Right cardiac atrium (tissue), 5 donors: ENCODE measurements at regions not wholly inside any gene's neighbourhood (a gene's known extent, or its start where the extent isn't known, plus 50 kb on each side); places are given as distances from the start of the nearest gene placed in this dataset.

Experiments
- ATAC-seq, 2 donors: fragments of 200-7000 bp; cut with Tn5 transposase; one replicate each; pipeline versions ENCODE4 v1.8.0 to v1.9.1; 2020; ENCODE audit warnings: moderate library complexity in 2 of 2, mild to moderate bottlenecking in 1 of 2
- DNase-seq, 3 donors: peaks; one replicate each; pipeline ENCODE4 v3.0.0-alpha.2; 2020
- H3K27ac ChIP-seq: one replicate; pipeline ENCODE4 v1.5.1; 2013; ENCODE audit warnings: mild to moderate bottlenecking, low read length, control low read depth, moderate library complexity
- H3K27me3 ChIP-seq: one replicate; pipeline ENCODE4 v1.6.1; 2013; ENCODE audit not compliant: control insufficient read depth, insufficient read depth
- H3K4me1 ChIP-seq: one replicate; pipeline ENCODE4 v1.6.1; 2013; ENCODE audit warnings: low read length; ENCODE audit not compliant: control insufficient read depth, insufficient read depth
- H3K4me3 ChIP-seq: one replicate; pipeline ENCODE4 v1.5.1; 2013; ENCODE audit warnings: low read length, control low read depth
- H3K9me3 ChIP-seq: one replicate; pipeline ENCODE4 v1.6.1; 2013; ENCODE audit warnings: low read length; ENCODE audit not compliant: control insufficient read depth
- WGBS: extraction: QIAGEN DNeasy Blood & Tissue Kit; methylation state at CpG from one replicate; pipeline ENCODE4 v1.1.7; 2013; 5-methylcytosine and 5-hydroxymethylcytosine counted together
- intact Hi-C, 4 donors: fragments of 100-400 bp; cut with DNase I; formaldehyde crosslinking; loops; one replicate each; pipeline versions ENCODE4 v1.11.0 to v1.14.0; 2022 to 2023
- donor health status: healthy with polysubstance abuse.
- donor health status: DM: no; HTN: yes; CAD: no.
- donor health status: DM: no; HTN: no; CAD: no.
- donor health status: DM: no; HTN: yes; CAD: no; lungs with severe emphysema.
- donor health status: DM: yes; HTN: yes; CAD: no.

GRCh38 chr7:45350896-45351295 lies 193.3 kb downstream of the RAMP3 start:
- Histone ChIP-seq H3K27me3 (no peaks in the 10 kb centered on the region), H3K4me1 (no peaks in the 10 kb centered on the region), H3K9me3 (no peaks in the 10 kb centered on the region), H3K4me3 (no peak overlapping the region), H3K27ac (no peak overlapping the region)
- WGBS, result 80% methylated on average over 3 of the region's 3 CpGs
- intact Hi-C loops, result no loop called here
- ATAC-seq, result no peak
- DNase-seq, result no peak

DNA sequence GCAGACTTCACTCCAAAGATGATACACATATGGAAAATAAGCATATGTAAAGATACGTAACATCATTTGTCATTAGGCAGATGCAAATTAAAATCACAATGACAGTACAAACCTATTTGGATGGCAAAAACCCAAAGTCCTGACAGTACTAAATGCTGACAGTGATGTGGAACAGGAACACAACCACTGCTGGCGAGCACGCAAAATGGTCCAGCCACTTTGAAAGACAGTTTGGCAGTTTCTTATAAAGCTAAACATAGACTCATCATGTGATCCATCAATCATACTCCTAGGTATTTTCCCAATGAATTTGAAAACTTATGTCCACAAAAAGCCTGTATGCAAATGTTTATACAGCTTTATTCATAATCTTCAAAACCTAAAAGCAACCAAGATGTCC lies 200.7 kb downstream of the RAMP3 start:
- no peaks in the 10 kb centered on the region for H3K9me3 ChIP-seq
- H3K4me3 ChIP-seq, result no peak overlapping the region
- ATAC-seq (no peak), DNase-seq (no peak)
- H3K4me1 ChIP-seq, result no peaks in the 10 kb centered on the region
- WGBS, result 79% methylated on average over 3 of the region's 3 CpGs
- no peaks in the 10 kb centered on the region for H3K27me3 ChIP-seq
- no peak overlapping the region for H3K27ac ChIP-seq
- intact Hi-C loops, result no loop called here

DNA sequence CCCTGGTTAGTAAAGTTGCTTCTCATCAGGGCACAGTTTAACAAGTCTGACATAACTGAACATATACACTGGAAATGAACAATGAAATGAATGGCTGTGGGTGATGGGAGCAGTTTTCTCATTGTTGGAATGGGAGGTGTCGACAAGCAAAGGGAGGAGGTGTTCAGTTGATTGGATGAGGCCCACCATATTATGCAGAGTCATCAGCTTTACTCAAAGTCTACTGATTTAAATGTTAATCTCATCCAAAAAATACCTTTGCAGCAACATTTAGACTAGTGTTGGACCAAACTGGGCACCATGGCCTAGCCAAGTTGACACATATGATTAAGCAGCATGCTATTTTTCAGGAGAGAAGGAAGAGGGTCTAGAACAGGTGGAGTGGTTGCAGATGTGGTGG lies 201.7 kb downstream of the RAMP3 start:
- 79% methylated on average over 1 of the region's 1 CpG for WGBS
- no peak for ATAC-seq
- intact Hi-C loops, result no loop called here
- no peak overlapping the region for H3K4me3 ChIP-seq
- no peaks in the 10 kb centered on the region for H3K9me3 ChIP-seq
- H3K27ac ChIP-seq, result no peak overlapping the region
- H3K4me1 ChIP-seq, result no peaks in the 10 kb centered on the region
- no peaks in the 10 kb centered on the region for H3K27me3 ChIP-seq
- DNase-seq, result no peak

GRCh38 chr7:45359776-45360175 lies 202.2 kb downstream of the RAMP3 start:
- 89% methylated on average over 4 of the region's 4 CpGs for WGBS
- DNase-seq, result no peak
- no peaks in the 10 kb centered on the region for H3K9me3 ChIP-seq
- H3K27me3 ChIP-seq, result no peaks in the 10 kb centered on the region
- H3K27ac ChIP-seq, result no peak overlapping the region
- no peaks in the 10 kb centered on the region for H3K4me1 ChIP-seq
- intact Hi-C loops, result no loop called here
- ATAC-seq, result no peak
- no peak overlapping the region for H3K4me3 ChIP-seq

DNA sequence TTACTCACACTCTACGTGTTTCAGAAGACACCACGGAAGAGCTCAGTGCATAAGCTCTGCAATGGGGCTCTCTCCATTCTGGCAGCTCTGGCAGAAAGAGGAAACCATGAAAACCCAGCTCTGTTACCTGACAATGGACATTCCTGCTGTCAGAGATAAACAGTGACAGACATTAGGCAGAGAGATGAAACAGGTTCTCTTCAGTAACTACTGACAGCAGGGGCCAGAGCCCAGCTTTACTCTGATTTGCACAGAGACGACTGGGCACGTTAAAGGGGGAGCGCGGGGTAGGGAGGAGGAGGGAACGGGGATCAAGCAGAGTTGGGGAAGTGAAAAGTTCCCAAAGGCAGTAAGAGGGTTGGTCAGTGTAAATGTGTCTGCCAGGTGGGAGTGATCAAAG lies 206.1 kb downstream of the RAMP3 start:
- Histone ChIP-seq H3K4me1 (no peaks in the 10 kb centered on the region), H3K27me3 (no peaks in the 10 kb centered on the region), H3K27ac (no peak overlapping the region), H3K9me3 (no peaks in the 10 kb centered on the region), H3K4me3 (no peak overlapping the region)
- intact Hi-C loops, result no loop called here
- WGBS, result 32% methylated on average over 7 of the region's 7 CpGs
- DNase-seq, result no peak
- ATAC-seq, result no peak

DNA sequence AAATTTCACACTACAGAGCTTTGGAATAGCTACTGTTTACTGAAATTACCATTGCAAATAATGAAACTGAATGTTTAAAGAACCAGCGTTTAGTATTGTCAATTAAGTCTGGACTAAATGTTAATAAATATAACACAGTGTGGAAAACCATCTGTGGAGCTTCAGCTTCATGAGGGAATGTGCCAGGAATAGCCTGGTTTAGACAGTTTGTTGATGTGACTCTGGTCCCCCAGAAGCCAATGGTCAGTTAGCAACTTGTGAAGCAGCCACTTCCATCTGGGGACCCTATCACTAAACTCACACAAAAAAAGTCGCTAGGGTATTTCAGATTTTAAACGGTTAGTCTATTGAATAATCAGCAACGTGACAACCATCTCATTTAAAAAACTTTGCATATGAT lies 207.8 kb downstream of the RAMP3 start:
- Histone ChIP-seq H3K9me3 (no peaks in the 10 kb centered on the region), H3K4me1 (no peaks in the 10 kb centered on the region), H3K27ac (no peak overlapping the region), H3K27me3 (no peaks in the 10 kb centered on the region), H3K4me3 (no peak overlapping the region)
- intact Hi-C loops, result no loop called here
- no peak for ATAC-seq
- DNase-seq, result no peak
- 79% methylated on average over 4 of the region's 4 CpGs for WGBS

GRCh38 chr7:45366475-45366874 lies 207.7 kb upstream of the ADCY1 start:
- DNase-seq (no peak), ATAC-seq (no peak)
- no peaks in the 10 kb centered on the region for H3K27me3 ChIP-seq
- H3K27ac ChIP-seq, result no peak overlapping the region
- 79% methylated on average over 3 of the region's 3 CpGs for WGBS
- H3K9me3 ChIP-seq, result no peaks in the 10 kb centered on the region
- H3K4me3 ChIP-seq, result no peak overlapping the region
- intact Hi-C loops, result no loop called here
- H3K4me1 ChIP-seq, result no peaks in the 10 kb centered on the region

GRCh38 chr7:45367026-45367425 lies 207.1 kb upstream of the ADCY1 start:
- ATAC-seq, result no peak
- H3K4me3 ChIP-seq, result no peak overlapping the region
- DNase-seq, result no peak
- H3K27me3 ChIP-seq, result no peaks in the 10 kb centered on the region
- no peaks in the 10 kb centered on the region for H3K4me1 ChIP-seq
- WGBS, result 61% methylated on average over 5 of the region's 5 CpGs
- H3K9me3 ChIP-seq, result no peaks in the 10 kb centered on the region
- intact Hi-C loops, result no loop called here
- H3K27ac ChIP-seq, result no peak overlapping the region

DNA sequence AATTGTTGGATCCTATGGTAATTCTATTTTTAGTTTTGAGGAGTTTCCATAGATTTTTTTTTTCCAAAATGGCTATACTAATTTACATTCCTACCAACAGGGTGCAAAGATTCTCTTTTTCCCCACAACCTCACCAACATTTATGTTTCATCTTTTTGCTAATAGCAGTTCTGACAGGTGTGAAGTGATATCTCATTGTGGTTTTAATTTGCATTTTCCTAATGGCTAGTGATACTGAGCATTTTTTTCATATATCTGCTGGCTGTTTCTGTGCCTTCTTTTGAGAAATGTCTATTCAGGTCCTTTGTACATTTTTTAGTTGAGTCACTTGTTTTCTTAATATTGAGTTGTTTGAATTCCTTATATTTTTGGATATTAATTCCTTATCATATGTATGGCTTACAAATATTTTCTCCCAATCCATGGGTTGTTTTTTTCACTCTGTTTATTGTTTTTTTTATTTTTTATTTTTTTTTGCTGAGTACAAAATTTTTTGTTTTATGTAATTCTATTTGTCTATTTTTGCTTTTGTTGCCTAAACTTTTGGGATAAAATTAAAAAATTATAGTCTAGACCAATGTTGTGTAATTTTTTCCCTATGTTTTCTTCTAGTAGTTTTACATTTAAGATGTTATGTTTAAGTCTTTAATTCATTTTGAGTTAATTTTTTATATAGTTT lies 205.9 kb upstream of the ADCY1 start:
- Histone ChIP-seq H3K4me3 (no peak overlapping the region), H3K27me3 (no peaks in the 10 kb centered on the region), H3K9me3 (no peaks in the 10 kb centered on the region), H3K27ac (no peak overlapping the region), H3K4me1 (no peaks in the 10 kb centered on the region)
- ATAC-seq (no peak), DNase-seq (no peak)
- intact Hi-C loops, result no loop called here

DNA sequence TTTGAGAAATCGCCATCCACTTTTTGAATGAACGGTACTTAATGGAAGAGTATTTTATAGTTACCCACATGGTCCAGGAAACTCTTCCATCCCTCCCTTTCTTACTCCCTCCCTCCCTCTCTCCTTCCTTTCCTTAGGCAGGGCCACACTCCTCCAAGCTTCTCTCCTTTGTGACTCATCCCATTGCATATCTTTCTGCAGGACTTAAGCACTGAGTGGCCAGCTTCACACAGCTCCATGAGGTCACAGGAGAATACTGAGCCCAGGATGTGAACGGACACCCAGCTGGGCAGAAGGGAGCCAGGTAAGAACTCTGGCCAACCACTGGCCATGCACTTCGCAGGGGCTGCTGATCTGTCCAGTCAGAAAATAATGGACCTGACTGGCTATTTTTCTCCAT lies 189.7 kb upstream of the ADCY1 start:
- Histone ChIP-seq H3K4me3 (no peak overlapping the region), H3K9me3 (no peaks in the 10 kb centered on the region), H3K4me1 (no peaks in the 10 kb centered on the region), H3K27ac (no peak overlapping the region), H3K27me3 (no peaks in the 10 kb centered on the region)
- no peak for ATAC-seq
- DNase-seq, result no peak
- WGBS, result 78% methylated on average over 4 of the region's 4 CpGs
- intact Hi-C loops, result no loop called here

DNA sequence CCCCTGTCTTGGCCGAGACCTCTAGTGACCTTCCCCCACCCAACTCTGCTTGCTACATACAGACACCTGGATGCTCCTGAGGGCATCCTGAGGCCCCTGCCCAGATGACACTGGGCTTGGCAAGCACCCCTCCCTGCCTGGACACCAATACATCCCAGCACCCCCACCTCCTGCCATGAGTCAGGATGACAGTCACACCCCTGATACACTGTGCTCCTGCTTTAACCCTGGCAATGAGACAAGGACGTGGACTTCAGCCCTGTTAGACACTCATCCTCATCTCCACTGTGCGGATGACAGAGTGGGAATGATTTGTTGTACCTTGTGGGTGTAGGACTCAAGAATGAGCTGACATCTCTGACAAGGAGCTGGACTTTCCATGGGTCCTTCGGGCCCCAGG lies 186.3 kb upstream of the ADCY1 start:
- Histone ChIP-seq H3K27me3 (no peaks in the 10 kb centered on the region), H3K4me1 (no peaks in the 10 kb centered on the region), H3K9me3 (no peaks in the 10 kb centered on the region), H3K4me3 (no peak overlapping the region), H3K27ac (no peak overlapping the region)
- intact Hi-C loops, result no loop called here
- ATAC-seq, result no peak
- 84% methylated on average over 4 of the region's 4 CpGs for WGBS
- DNase-seq, result no peak
